Choroid plexus epithelial cell (primary cell): ENCODE measurements at regions not wholly inside any gene's neighbourhood (a gene's known extent, or its start where the extent isn't known, plus 50 kb on each side); places are given as distances from the start of the nearest gene placed in this dataset.

Experiments
- DNase-seq: peaks from one replicate; pipeline ENCODE4 v3.0.0-alpha.2; 2010; ENCODE audit warnings: low read depth
- H3K4me3 ChIP-seq: 2 replicates; pipeline ENCODE4 v1.5.1; 2011; ENCODE audit warnings: low read depth, mild to moderate bottlenecking, control low read depth, low read length, moderate library complexity
- CTCF ChIP-seq: conservative IDR thresholded peaks from 2 replicates; pipeline ENCODE4 v1.5.1; 2011; ENCODE audit warnings: low read depth, mild to moderate bottlenecking, control low read depth, inconsistent platforms, low read length, moderate library complexity

- DNase-seq = no peak
- H3K4me3 ChIP-seq = no peak overlapping the region
- TF ChIP-seq CTCF = no peak
These were observed 160.2 kb upstream of the GPR12 start for GRCh38 chr13:26920614-26921355.

GRCh38 chr13:26919732-26920131, 159.1 kb upstream of the GPR12 start:
- no peak for TF ChIP-seq CTCF
- H3K4me3 ChIP-seq = no peak overlapping the region
- DNase-seq = no peak

GRCh38 chr13:26919311-26919710, 158.7 kb upstream of the GPR12 start:
- DNase-seq = no peak
- H3K4me3 ChIP-seq = no peak overlapping the region
- no peak for TF ChIP-seq CTCF

GRCh38 chr13:26914624-26915023, 154.0 kb upstream of the GPR12 start:
- H3K4me3 ChIP-seq = no peak overlapping the region
- peak; percentile 10 for DNase-seq
- TF ChIP-seq CTCF = no peak

GRCh38 chr13:26914148-26914547, 153.6 kb upstream of the GPR12 start:
- no peak for DNase-seq
- TF ChIP-seq CTCF = no peak
- H3K4me3 ChIP-seq = no peak overlapping the region

GRCh38 chr13:26910754-26911465, 150.3 kb upstream of the GPR12 start:
- no peak for TF ChIP-seq CTCF
- no peak for DNase-seq
- no peak overlapping the region for H3K4me3 ChIP-seq

- TF ChIP-seq CTCF = no peak
- no peak for DNase-seq
These were observed 148.9 kb upstream of the GPR12 start for GRCh38 chr13:26909477-26909876.

More at GRCh38 chr13:26909477-26909876, 148.9 kb upstream of the GPR12 start:
- no peak overlapping the region for H3K4me3 ChIP-seq
